ENCODE measurements at regions not wholly inside any gene's neighbourhood (a gene's known extent, or its start where the extent isn't known, plus 50 kb on each side); places are given as distances from the start of the nearest gene placed in this dataset.

DNA sequence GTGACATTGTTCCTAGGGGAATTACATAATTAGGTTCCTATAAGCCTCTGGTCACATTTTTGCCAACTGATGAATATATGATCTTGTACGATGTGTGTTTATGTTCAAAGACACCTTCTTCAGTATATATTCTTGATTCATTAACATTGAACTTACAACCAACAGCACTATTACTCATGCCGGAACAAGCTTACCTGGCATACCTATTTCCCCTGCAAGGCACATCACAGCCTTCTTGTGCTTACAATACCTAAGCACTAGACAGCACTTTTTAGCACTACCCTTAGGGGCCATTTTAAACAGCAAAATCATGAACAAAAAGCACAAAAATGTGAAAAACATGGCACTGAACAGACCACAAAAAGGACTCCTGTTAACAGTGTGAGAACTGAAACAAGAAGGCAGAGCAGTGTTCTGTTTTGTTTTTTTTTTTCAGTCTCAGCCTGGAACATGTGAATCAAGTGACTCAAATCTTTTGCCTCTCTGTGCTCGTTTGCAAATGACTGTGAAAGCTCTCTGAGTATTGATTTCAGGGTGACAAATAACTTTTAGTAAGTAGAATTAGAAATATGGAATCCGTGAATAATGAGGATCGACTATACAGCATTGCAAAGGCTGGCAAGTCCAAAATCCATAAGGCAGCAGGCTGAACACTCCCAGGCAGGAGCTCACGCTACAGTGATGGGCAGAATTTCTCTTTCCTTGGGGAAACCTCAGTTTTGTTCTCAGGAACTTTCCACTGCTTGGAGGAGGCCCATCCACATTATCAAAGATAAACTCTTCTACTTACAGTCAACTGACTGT is 102.3 kb upstream of the TSHZ2 start:
- no peak for DNase-seq
- ATAC-seq: no peak
- intact Hi-C loops (cut with DNase I, micrococcal nuclease): no loop called here

DNA sequence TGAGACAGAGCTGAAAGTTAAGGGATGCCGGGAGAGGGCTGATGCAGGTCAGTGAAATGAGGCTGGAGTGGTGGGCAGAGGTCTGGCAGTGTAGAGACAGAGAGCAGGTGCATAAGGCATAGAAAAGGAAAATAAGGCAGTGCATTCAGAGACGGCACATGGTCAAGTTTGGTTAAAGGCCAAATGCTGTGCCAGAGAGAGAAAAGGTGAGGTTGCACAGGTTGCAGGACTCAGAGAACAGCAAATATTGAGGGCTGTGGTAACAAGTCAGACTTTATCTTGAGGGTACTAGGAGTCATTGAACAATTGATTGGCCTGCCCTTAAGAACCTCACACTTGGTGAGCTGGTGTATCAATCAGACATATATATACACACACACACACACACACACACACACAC is 102.9 kb upstream of the TSHZ2 start:
- intact Hi-C loops (cut with DNase I, micrococcal nuclease): no loop called here
- DNase-seq (no peak), ATAC-seq (no peak)

DNA sequence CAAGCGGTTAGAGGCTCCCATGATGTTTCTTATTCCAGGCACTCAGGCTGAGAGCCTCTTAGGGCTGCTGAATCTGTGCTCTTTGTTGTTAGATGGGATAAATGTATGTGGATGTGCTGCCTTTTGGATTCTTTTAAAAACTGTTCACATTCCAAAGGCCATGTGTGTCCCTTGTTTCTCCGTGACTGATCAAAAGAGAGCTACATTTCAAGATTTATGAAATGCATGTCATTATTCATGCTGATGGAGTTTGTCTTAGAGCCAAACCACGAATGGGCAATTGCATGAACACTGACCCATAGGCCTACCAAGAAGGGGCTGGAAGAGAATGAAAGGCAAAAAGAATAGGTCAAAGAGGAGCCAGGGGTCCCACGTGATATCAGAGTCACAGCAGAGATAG is 104.9 kb upstream of the TSHZ2 start:
- DNase-seq (no peak), ATAC-seq (no peak)
- intact Hi-C loops (cut with DNase I, micrococcal nuclease): no loop called here

DNA sequence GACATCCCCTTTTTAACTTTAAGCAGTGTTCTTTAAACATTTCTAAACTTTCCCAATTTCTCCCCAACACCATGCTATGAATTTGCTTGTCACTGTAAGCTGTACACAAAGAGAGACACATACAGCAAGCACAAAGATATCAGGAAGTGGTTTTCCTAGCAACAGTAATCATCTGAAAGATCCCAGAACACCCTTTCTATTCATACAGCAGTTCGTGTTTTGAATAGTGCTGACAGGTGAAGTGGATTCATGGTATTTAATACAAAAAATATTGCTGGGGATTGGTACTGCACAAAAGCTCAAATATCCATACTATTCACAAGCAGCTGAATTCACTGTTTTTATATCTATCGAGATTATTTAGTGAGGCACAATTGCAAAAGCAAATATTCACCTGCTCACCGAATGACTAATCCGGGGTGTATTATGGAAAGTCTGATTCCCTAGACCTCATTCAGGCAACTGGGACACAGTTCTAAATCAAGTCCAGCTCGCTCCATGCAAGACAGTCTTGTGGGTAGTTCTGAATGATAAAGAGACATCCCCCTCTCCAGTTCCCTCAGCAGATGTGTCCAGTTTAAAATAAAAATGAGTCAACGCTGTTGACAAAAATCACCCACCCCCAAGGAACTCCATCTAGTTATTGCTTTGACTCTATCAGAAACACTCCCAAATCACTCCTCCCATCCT is 107.1 kb upstream of the TSHZ2 start:
- intact Hi-C loops (cut with DNase I, micrococcal nuclease): no loop called here
- no peak for DNase-seq
- ATAC-seq: no peak

DNA sequence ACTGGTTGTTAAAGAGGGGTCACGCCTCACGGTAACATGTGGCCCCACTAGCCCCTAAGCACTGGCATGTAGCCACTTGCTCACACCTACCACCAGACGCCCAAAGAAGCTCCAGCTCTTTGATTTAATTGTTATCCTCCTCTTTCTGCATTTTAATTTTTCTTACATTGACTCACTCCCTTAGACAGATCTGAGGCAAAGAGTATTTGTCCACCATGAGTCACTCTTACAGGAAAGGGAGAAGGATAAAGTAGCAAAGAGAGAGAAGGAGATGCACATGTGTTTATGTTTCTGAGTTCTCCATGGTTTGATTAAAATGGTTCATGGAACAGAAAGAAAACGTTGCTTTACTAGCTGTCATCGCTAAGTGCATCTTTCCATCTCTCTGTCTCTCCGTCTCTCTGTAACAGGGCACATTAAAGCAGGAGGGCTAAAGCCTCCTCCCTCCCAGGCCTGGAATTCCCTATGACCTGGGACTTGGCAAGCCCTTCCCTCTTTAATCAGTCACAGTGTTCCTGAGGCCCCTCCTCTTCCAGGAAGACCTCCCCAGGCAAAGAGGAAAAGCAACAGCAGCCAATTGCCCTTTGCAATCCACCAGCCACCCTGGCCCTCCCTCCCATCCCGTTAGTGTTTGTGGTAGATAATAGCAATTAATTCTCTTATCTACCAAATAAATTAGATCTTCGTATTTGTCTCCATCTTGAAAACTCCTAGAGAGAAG is 112.8 kb upstream of the TSHZ2 start:
- ATAC-seq (no peak), DNase-seq (no peak)
- intact Hi-C loops (cut with DNase I, micrococcal nuclease): no loop called here

DNA sequence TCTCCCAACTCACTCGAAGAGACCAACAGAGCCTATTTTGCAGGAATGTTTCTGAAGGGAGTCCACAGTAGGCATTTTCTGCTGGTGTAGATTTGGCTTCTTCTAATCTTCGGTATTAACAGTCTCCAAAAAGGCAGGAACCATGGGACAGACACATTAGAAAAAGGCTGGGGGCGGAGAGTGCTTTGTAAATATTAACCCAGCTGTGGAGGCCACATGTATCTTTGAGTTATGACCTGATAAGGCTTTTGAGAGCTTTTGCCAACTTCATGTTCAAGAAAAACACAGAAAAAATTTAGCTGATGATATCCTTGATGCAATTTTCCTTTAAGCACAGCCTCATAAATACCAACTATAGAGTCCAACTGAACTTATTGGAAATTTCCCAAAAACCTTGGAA is 119.4 kb upstream of the TSHZ2 start:
- DNase-seq (no peak), ATAC-seq (no peak)
- intact Hi-C loops (cut with DNase I, micrococcal nuclease): no loop called here

DNA sequence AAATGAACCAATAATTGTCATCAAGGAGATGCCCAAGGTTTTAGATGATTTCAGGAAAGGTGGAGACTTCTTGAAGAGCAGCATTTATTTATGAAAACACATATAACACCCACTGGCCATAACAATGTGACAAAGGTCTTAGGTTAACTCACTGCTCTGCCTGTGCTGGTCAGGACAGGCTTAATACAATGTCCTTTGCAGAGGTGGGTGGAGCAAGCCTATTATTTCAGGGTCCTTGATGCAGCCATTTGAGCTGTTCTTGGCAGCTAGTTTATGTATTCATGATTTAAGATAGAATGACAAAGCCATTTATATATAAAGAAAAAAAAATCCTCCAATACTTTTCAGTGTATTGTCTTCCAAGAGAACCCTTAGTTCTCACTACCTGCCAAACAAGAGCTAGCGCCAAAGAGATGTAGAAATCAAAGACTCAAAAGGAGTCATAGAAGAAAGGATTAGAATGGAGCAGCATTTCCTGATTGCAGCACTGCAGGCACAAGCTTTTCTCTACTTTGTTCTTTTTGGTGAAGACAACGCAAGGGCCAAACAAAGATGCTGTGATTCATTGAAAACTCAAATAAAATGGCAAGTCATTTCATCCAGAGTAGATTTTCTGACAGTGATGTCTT is 124.3 kb upstream of the TSHZ2 start:
- intact Hi-C loops (cut with DNase I, micrococcal nuclease): no loop called here
- no peak for ATAC-seq
- no peak for DNase-seq

DNA sequence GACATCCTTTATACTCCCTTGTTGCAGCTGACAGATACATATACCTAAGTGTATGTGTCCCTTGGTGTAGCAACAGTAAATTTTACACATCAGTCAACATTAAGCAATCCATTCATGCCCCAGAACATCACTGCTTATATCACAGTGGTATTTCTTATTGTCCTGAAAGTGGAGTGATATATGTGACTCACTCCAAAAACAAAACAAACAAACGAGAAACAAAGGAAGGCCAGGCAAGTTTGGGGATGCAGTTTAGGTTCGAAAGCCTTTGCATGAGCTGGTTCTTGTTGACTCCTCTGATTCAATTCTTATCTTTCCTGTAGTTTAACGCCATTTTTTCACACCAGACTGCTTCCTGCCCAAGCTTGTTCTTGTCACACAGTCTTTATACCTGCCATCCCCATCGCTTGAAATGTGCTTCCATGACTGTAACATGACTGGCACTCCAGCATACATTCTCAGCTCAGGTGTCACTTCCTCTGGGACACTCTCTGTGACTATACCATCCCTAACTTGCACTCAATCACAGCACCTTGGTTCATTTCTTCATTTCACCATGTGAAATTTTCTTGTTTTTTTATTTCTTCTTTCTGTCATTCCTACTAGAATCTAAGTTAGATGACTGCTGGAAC is 125.0 kb upstream of the TSHZ2 start:
- ATAC-seq (no peak), DNase-seq (no peak)
- intact Hi-C loops (cut with DNase I, micrococcal nuclease): no loop called here

DNA sequence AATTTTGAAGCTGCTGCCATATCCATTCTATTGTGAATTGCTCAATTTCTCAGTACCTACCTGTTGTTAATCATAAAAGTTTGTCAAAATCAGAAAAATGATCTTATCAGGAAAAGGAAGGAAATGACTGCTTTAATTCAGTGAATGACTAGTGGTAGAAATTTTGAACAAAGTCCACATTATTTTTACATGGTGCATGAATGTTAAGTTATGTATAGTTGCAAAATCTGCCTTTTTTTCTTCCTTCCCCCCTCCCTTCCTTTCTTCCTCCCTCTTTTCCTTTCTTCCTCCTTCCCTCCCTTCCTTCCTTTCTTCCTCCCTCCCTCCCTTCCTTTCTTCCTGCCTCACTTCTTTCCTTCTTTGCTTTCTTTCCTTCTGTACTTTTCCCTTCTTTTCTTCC is 127.1 kb upstream of the TSHZ2 start:
- DNase-seq: no peak
- intact Hi-C loops (cut with DNase I, micrococcal nuclease): no loop called here
- ATAC-seq: no peak

DNA sequence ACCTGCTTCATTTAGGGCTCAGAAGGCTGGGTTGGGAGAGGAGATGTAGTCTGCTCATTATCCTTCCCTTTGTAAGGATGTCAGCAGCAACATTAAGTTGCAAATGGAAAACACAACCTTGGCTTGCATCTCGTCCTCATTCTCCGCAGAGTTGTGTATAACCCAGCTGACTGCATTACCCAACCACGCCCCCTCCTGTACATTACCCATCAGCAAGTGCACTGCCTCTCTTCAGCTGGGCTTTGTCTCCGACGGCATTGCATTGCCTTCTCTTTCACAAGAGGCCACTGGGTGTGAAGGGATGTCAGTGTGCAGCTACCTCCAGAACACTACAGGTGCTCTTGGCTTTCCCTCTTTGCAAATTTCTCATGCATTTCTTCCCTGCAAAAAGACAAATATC is 128.7 kb upstream of the TSHZ2 start:
- no peak for DNase-seq
- intact Hi-C loops (cut with DNase I, micrococcal nuclease): no loop called here
- no peak for ATAC-seq

DNA sequence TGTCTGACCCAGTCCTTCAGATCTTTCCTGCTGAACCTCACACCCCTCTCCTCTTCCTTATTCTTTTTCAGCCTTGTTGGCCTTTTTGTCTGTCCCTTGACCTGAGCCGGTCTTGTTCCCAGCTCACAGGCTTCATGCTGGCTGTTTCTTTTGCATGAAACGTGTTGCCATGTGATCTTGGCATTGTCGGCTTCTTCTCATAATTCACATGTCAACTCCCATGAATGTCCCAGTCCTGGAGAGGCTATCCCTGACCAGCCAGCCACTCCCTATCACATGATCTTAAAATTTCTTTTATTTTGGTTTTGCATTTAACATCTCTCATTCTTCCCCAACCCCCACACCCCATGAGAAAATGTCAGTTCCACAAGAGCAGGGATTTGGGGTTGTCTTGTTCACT is 131.2 kb upstream of the TSHZ2 start:
- DNase-seq (no peak), ATAC-seq (no peak)
- intact Hi-C loops (cut with DNase I, micrococcal nuclease): no loop called here

DNA sequence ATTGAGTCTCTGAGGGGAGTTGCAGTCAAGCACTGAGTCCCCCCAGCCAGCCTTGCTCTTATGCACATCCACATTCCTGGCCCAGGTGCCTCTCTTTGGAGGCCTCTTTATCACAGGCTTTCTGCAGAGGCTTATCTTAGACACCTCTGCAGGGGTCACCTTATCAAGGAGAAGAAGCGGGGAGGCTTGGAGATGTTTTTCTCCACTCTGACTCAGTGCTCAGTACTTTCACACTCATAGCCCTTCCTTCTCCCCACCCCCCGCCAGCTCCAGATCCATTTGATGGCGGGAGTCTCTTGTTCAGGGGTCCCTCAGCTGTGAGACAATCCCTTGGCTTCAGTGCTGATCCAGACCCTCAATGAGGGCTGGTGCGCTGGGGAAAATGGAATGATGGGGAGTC is 132.1 kb upstream of the TSHZ2 start:
- no peak for ATAC-seq
- intact Hi-C loops (cut with DNase I, micrococcal nuclease): no loop called here
- no peak for DNase-seq

DNA sequence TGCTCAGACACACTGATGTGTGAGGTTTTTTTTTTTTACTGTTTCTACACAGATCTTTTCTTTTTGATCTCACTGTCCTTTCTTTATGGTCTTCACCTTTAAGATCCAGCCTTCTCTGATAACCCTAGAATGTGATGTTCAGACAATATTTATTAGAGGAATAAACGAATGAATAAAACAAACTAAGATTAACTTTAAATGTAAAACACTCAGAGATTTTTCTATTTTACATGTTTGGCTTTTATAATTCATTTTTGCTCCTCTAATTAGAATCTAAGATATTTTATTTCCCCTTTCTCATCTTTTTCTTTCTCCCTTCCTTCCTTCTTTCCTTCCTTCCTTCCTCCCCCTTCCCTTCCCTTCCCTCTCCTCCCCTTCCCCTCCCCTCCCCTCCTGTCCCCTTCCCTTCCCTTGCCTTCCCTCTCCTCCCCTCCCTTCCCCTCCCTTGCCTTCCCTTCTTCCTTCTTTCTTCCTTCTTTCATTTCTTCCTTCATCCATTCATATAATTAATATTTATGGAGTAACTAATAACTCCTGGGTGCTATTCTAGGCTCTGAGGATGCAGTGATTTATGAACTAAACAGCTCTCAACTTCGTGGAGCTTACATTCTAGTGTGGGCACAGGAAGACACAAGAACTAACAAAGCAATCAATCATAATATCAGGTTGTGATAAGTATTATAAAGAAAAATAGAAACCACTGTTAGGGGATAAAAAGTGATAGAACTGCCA is 133.5 kb upstream of the TSHZ2 start:
- intact Hi-C loops (cut with DNase I, micrococcal nuclease): no loop called here
- DNase-seq: no peak
- ATAC-seq: no peak

DNA sequence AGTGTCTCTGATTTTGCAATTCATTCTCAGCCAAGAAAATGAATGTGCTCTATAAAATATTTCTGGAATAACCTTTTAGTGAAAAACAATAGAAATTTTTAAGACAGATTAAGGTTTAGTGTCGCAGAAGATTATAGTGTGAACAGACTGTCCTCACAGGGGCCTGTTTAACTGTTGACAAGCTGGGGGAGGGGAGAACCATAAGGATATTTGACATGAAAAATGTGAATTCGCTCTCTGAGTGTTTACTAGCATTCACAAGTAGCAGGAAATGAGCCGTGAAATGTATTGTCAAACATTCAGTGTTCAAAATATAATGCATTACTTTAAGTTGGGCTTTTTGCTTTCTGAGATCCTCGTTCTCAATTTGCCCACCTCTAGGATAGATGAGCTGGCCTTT is 134.8 kb upstream of the TSHZ2 start:
- no peak for DNase-seq
- ATAC-seq: no peak
- intact Hi-C loops (cut with DNase I, micrococcal nuclease): no loop called here

DNA sequence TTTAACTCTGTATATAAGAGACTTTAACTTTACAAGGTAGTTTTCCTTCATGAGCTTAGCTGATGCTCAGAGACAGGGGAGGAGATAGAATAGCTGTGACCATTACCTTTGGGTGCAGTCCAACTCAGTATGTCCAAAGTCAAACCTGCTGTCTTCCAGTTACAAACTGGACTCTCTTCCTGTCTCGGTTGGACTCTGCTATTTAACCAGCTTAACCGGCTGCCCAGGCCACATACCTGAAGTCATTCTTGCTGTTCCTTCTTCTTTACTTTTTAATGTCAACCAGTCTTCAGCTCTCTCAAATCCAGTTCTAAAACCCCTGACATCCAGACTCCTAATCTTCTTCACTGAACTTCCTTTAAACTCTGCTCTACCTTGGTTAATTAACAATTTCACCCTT is 138.3 kb upstream of the TSHZ2 start:
- no peak for DNase-seq
- ATAC-seq: no peak
- intact Hi-C loops (cut with DNase I, micrococcal nuclease): no loop called here

DNA sequence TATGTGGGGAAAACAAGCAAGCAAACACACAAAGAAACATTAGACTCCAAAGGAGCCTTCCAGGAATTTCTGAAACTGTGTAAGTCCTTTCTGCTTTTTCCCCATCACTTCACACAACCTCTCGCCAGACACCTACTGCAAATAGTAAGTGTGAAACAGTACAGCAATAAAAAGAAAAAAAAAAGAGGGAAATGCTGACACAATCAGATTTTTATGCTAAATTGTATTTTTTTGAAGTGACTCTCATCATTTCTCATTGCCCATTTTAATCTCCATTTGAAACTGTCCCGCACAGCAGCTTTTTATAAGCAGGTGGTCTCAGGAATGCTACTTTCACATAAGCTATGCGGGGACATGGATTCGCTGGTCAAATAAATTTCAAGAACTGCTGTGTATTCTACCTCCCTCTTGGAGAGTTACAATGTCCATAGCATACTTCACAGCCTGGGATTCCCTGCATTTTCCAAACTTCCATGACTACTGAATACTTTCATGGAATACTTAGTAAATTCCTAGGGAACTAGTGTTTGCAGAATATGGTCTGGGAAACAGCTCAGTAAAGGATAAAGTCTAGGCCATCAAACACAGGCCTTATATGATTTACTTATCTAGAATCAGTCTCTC is 139.9 kb upstream of the TSHZ2 start:
- ATAC-seq: no peak
- no peak for DNase-seq
- intact Hi-C loops (cut with DNase I, micrococcal nuclease): no loop called here

DNA sequence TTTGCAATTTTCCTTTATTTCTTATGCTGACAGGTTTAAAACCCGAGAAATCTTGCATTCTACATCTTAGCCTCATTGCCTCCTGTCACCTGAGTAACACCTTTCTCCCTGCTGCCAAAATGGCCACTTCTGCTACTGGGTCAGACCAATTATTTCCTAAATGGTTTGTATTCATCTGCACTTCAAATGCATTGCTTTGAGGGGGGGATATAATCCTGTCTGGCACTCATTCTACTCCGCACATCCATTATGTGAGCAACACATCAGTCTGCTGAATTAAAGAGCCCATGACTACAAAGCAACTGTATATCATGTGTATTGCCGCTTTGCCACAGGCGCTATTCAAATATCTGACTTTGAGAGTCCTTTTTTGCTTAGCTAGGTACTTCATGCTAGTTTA is 141.6 kb upstream of the TSHZ2 start:
- DNase-seq (no peak), ATAC-seq (no peak)
- intact Hi-C loops (cut with DNase I, micrococcal nuclease): no loop called here

DNA sequence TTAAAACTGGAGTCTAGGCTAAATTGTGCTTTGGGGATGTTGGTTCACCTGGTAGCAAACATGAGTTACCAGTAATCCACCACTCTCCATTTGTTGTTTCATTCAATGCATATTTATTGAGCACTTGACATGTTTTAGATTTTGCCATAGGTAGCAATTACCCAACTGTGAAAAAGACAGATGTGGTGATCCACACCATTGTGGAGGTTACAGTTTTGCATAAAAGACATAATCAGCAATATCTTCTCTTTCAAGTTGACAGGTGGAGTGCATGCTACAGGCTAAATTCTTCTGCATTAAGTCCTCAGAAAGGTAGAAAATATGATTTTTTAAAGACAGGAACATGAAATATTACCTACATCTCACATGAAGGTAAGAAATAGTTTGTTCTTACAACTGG is 143.0 kb upstream of the TSHZ2 start:
- DNase-seq: no peak
- ATAC-seq: no peak
- intact Hi-C loops (cut with DNase I, micrococcal nuclease): no loop called here

Measured in left colon (tissue), 2 donors.